Stomach (tissue), 8 donors: ENCODE measurements at regions not wholly inside any gene's neighbourhood (a gene's known extent, or its start where the extent isn't known, plus 50 kb on each side); places are given as distances from the start of the nearest gene placed in this dataset.

Experiments used
- DNase-seq, 2 donors: peaks; one replicate each; pipeline versions ENCODE4 v3.0.0 to v3.0.0-alpha.2; 2013 to 2019
- H3K27ac ChIP-seq, 5 donors: fragments of 200-600 bp in 4 of 5; sonication (generic) in 4 of 5; one replicate each; pipeline ENCODE4 v1.5.1; 2013 to 2019; ENCODE audit warnings: mild to moderate bottlenecking in 1 of 5, moderate library complexity in 1 of 5
- H3K27me3 ChIP-seq, 3 donors: fragments of 200-600 bp; sonication (generic); one replicate each; pipeline ENCODE4 v1.5.1; 2017 to 2019; ENCODE audit warnings: mixed run types in 1 of 3
- H3K36me3 ChIP-seq, 4 donors: fragments of 200-600 bp; sonication (generic); 1 replicate in 3 of 4; 2 replicates in 1 of 4; pipeline ENCODE4 v1.5.1; 2016 to 2019
- H3K4me1 ChIP-seq, 4 donors: fragments of 200-600 bp; sonication (generic); one replicate each; pipeline ENCODE4 v1.5.1; 2016 to 2019
- H3K4me3 ChIP-seq, 4 donors: fragments of 200-600 bp; sonication (generic) in 3 of 4; one replicate each; pipeline ENCODE4 v1.5.1; 2016 to 2019; ENCODE audit warnings: mild to moderate bottlenecking in 1 of 4
- H3K9me3 ChIP-seq, 4 donors: fragments of 200-600 bp; sonication (generic); one replicate each; pipeline ENCODE4 v1.5.1; 2016 to 2019
- EP300 ChIP-seq: sonication (generic); formaldehyde crosslinking; IDR thresholded peaks from one replicate; pipeline ENCODE4 v1.6.1; 2017; ENCODE audit warnings: antibody characterized with exemption
- POLR2A ChIP-seq, 4 donors: fragments of 450-650 bp; IDR thresholded peaks; one replicate each; pipeline ENCODE4 v1.6.1; 2016; ENCODE audit warnings: antibody characterized with exemption in 4 of 4, control low read depth in 2 of 4, mild to moderate bottlenecking in 1 of 4, moderate library complexity in 1 of 4
- POLR2AphosphoS5 ChIP-seq, 3 donors: sonication (generic); formaldehyde crosslinking; IDR thresholded peaks; one replicate each; pipeline ENCODE4 v1.6.1; 2016; ENCODE audit warnings: antibody characterized with exemption in 3 of 3
- WGBS, 5 donors: extraction: QIAGEN DNeasy Blood & Tissue Kit in 3 of 5; methylation state at CpG; one replicate each; pipeline versions ENCODE4 v1.1.5 to v1.1.7; 2013 to 2018; 5-methylcytosine and 5-hydroxymethylcytosine counted together
- intact Hi-C: fragments of 100-400 bp; cut with DNase I; formaldehyde crosslinking; loops from one replicate; pipeline ENCODE4 v1.15.1; 2023; ENCODE audit warnings: low total_unique reads
- TF ChIP-seq, protein P1 (sequence below), 7 experiments: fragments of 450-650 bp in 4 of 7; fragments of 200-600 bp in 3 of 7; sonication (generic) in 3 of 7; IDR thresholded peaks; one replicate each; pipeline ENCODE4 v1.5.1; 2016 to 2019; ENCODE audit warnings: antibody characterized with exemption in 7 of 7, control low read depth in 2 of 7, mild to moderate bottlenecking in 1 of 7
- donor health status: healthy with polysubstance abuse.
- donor health status: Bipolar disorder and iron deficiency.
- donor health status: healthy.

DNA sequence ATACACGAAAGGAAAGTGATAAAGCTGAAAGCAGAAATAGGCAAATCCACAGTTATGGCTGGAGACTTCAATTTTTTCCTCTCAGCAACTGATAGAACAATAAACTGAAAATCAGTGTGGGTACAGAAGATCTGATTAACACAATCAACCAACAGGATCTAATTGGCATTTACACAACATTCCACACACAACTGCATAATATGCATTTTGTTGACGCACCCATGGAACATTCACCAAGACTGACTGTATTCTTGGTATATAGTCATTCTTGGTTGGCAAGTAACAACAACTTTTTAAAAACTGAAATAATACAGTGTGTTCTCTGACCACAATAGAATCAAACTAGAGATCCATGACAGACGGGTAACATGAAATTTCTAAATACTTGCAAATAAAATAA, 218.7 kb upstream of the S1PR3 start:
- Histone ChIP-seq H3K4me1 (peaks cover 12 to 35% (median 21%) of the 10 kb centered on the region in 4 donors), H3K4me3 (no peak overlapping the region), H3K27me3 (no peaks in the 10 kb centered on the region), H3K9me3 (no peaks in the 10 kb centered on the region), H3K27ac (no peak overlapping the region), H3K36me3 (no peaks in the 10 kb centered on the region)
- intact Hi-C loops = no loop called here
- TF ChIP-seq EP300 (no peak), POLR2A (IDR thresholded peaks at IDR 0.05) (no peak), POLR2AphosphoS5 (IDR thresholded peaks at IDR 0.05) (no peak)
- TF ChIP-seq, protein P1, sequence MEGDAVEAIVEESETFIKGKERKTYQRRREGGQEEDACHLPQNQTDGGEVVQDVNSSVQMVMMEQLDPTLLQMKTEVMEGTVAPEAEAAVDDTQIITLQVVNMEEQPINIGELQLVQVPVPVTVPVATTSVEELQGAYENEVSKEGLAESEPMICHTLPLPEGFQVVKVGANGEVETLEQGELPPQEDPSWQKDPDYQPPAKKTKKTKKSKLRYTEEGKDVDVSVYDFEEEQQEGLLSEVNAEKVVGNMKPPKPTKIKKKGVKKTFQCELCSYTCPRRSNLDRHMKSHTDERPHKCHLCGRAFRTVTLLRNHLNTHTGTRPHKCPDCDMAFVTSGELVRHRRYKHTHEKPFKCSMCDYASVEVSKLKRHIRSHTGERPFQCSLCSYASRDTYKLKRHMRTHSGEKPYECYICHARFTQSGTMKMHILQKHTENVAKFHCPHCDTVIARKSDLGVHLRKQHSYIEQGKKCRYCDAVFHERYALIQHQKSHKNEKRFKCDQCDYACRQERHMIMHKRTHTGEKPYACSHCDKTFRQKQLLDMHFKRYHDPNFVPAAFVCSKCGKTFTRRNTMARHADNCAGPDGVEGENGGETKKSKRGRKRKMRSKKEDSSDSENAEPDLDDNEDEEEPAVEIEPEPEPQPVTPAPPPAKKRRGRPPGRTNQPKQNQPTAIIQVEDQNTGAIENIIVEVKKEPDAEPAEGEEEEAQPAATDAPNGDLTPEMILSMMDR (IDR thresholded peaks at IDR 0.05) = no peak
- 72 to 91% (median 81%) methylated on average over 3 of the region's 3 CpGs for WGBS, 5 donors
- no peak for DNase-seq

DNA sequence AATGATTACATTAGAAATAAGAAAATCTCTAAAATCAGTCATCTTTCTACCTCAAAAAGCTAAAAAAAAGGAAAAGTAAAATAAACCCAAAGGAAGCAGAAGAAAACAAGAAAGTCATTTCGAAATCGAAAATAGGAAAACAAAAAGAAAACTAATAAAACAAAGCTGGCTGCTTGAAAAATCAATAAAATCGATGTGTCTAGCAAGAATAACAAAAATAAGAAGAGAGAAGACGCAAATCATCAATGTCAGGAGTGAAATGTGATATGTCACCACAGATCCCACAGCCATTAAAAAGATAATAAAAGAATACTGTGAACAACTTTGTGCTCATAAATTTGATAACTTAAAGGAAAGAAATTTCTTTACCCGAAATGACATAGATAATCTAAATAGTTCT, 218.1 kb upstream of the S1PR3 start:
- H3K27me3 ChIP-seq = no peaks in the 10 kb centered on the region
- peaks cover 12 to 41% (median 21%) of the 10 kb centered on the region in 4 donors for H3K4me1 ChIP-seq
- no peaks in the 10 kb centered on the region for H3K36me3 ChIP-seq
- intact Hi-C loops = no loop called here
- DNase-seq = no peak
- WGBS, 5 donors = 86 to 88% (median 87%) methylated on average over 5 of the region's 5 CpGs
- no peaks in the 10 kb centered on the region for H3K9me3 ChIP-seq
- H3K4me3 ChIP-seq = no peak overlapping the region
- TF ChIP-seq EP300 = no peak
- TF ChIP-seq, protein P1 (IDR thresholded peaks at IDR 0.05) = no peak
- no peak for TF ChIP-seq POLR2AphosphoS5 (IDR thresholded peaks at IDR 0.05)
- no peak for TF ChIP-seq POLR2A (IDR thresholded peaks at IDR 0.05)
- H3K27ac ChIP-seq = no peak overlapping the region

DNA sequence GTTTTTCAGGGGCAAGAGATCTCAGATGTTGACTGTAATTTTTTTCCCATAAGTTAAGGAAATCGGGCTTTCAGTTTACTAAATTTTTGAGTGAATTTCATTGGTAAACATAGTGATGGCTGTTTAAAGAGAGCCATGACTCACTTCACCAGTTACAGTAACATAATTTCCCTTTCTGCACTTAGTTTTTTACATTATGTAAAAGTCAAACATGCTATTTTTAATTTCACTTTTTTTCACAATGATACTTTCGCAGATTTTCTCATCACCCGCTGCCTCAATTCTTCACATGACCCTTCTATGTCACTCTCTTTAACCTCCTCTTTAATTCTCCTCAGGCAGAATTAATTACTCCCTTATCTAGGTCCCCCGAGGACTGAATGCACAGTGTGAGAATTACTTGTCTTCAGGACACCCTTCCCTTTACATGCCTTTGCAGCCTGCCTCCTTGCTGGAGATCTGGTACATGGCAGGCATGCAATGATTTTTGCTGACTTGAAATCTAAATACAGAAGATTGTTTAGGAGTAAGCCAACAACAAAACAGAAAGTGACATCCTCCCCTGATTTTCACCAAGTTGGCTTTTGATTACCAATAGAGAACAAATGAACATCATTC, 217.5 kb upstream of the S1PR3 start:
- H3K27ac ChIP-seq = no peak overlapping the region
- TF ChIP-seq POLR2A (IDR thresholded peaks at IDR 0.05) (no peak), EP300 (no peak), POLR2AphosphoS5 (IDR thresholded peaks at IDR 0.05) (no peak)
- TF ChIP-seq, protein P1 (IDR thresholded peaks at IDR 0.05) = no peak
- H3K4me1 ChIP-seq = peaks cover 12 to 44% (median 21%) of the 10 kb centered on the region in 4 donors
- H3K27me3 ChIP-seq = no peaks in the 10 kb centered on the region
- no peaks in the 10 kb centered on the region for H3K9me3 ChIP-seq
- WGBS, 5 donors = 66 to 77% (median 71%) methylated on average over 4 of the region's 4 CpGs
- DNase-seq = peak in 1 of 2 donors; percentile 30
- no peak overlapping the region for H3K4me3 ChIP-seq
- intact Hi-C loops = no loop called here
- no peaks in the 10 kb centered on the region for H3K36me3 ChIP-seq

DNA sequence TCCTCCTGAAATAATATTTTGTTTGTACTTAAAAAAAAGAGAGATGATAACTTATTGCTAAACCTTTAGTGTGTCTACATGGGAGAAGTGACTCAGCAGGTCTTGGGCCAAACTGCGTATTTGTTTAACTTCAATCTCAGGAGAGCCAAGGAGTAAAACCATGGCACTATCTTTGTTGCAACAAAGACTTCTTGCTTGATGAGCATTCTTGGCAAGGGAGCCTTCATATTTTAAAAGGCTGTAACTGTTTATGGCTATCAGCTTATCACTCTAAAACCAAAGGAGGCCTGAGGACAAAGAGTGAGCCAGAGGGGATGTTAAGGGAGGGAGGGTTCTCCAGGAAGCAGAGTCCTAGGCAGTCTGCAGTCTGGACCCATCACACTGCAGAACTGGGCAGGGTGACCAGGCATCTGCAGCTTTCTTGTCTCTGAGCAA, 216.2 kb upstream of the S1PR3 start:
- peak; percentile 41 to 44 for DNase-seq
- H3K9me3 ChIP-seq = no peaks in the 10 kb centered on the region
- H3K27ac ChIP-seq = peak overlapping the region in 3 of 5 donors; percentile 6 to 42 (median 30)
- H3K4me1 ChIP-seq = peaks cover 12 to 44% (median 21%) of the 10 kb centered on the region in 4 donors
- no peaks in the 10 kb centered on the region for H3K27me3 ChIP-seq
- TF ChIP-seq, protein P1 (IDR thresholded peaks at IDR 0.05) = no peak
- peak in 1 of 3 donors; percentile 63 for TF ChIP-seq POLR2AphosphoS5 (IDR thresholded peaks at IDR 0.05)
- H3K4me3 ChIP-seq = no peak overlapping the region
- WGBS, 5 donors = 18 to 33% (median 22%) methylated on average over 1 of the region's 1 CpG
- intact Hi-C loops = no loop called here
- H3K36me3 ChIP-seq = no peaks in the 10 kb centered on the region
